ENCODE measurements at regions not wholly inside any gene's neighbourhood (a gene's known extent, or its start where the extent isn't known, plus 50 kb on each side); places are given as distances from the start of the nearest gene placed in this dataset.

DNA sequence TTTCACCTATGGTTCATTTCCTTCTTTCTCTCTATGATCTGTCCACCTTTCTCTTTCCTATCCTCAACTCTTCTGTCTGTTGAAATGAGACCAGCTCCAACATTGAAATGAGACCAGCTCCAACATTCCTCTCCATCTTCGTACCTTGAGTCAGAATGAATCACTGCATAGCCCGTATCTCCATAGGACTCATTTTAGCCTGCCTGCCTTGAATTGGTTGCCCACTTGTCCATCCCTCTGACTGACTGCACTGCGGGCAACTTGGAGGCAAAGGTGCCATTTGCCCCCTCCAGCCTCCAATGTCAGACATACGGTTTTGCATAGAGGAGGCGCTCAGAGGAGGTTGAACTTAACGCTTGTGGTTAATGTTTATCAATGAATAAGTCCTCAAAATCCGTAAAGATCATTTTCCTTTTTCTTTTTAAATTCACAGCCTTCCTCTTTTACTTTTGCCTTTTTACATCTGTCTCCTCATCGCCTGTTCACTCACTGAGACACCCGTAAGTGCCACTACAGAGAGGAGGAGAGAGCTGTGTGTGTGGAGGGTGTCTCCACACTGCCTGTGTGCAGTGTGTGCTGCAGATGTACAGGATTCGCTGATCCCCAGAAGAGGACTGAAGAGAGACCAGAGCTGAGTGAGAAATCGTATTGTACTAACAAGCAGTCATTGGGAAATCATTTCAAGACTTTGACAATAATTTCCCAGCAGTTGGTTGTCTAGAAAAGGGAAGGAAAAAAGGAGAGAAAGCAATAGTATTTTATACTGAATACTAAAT, 579.6 kb upstream of the MAP3K7 start:
- no TSS peak for BruUV-seq (replicated peaks)
- Histone ChIP-seq H3K9me3 (no peaks in the 10 kb centered on the region), H3K4me3 (ENCODE audit: low read depth, low read length) (no peak overlapping the region), H3K36me3 (ENCODE audit: control insufficient read depth, insufficient read depth, low read length) (no peaks in the 10 kb centered on the region), H3K4me1 (no peaks in the 10 kb centered on the region), H3K27me3 (replicated peaks; ENCODE audit: control insufficient read depth, insufficient read depth, low read length) (no peaks in the 10 kb centered on the region)
- Mint-ChIP-seq H3K27ac (ENCODE audit: unreplicated experiment) (no peak overlapping the region), H3K4me3 (ENCODE audit: unreplicated experiment) (no peak overlapping the region), H3K4me1 (ENCODE audit: low read depth, unreplicated experiment) (no peaks in the 10 kb centered on the region), H3K27me3 (ENCODE audit: insufficient read depth, unreplicated experiment) (no peaks in the 10 kb centered on the region), H3K36me3 (ENCODE audit: insufficient read depth, unreplicated experiment) (no peaks in the 10 kb centered on the region), H3K9me3 (ENCODE audit: unreplicated experiment) (no peaks in the 10 kb centered on the region)
- DNase-seq = no peak
- TF ChIP-seq, protein P1, sequence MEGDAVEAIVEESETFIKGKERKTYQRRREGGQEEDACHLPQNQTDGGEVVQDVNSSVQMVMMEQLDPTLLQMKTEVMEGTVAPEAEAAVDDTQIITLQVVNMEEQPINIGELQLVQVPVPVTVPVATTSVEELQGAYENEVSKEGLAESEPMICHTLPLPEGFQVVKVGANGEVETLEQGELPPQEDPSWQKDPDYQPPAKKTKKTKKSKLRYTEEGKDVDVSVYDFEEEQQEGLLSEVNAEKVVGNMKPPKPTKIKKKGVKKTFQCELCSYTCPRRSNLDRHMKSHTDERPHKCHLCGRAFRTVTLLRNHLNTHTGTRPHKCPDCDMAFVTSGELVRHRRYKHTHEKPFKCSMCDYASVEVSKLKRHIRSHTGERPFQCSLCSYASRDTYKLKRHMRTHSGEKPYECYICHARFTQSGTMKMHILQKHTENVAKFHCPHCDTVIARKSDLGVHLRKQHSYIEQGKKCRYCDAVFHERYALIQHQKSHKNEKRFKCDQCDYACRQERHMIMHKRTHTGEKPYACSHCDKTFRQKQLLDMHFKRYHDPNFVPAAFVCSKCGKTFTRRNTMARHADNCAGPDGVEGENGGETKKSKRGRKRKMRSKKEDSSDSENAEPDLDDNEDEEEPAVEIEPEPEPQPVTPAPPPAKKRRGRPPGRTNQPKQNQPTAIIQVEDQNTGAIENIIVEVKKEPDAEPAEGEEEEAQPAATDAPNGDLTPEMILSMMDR (IDR thresholded peaks at IDR 0.05; ENCODE audit: insufficient read depth in 1 of 2, low read depth in 1 of 2, low read length in 1 of 2, severe bottlenecking in 1 of 2, unreplicated experiment in 1 of 2) = no peak
- ChIA-PET POLR2A (no interaction called here), CTCF (no interaction called here)
- intact Hi-C loops (cut with micrococcal nuclease; ENCODE audit: unreplicated experiment) = no loop called here

DNA sequence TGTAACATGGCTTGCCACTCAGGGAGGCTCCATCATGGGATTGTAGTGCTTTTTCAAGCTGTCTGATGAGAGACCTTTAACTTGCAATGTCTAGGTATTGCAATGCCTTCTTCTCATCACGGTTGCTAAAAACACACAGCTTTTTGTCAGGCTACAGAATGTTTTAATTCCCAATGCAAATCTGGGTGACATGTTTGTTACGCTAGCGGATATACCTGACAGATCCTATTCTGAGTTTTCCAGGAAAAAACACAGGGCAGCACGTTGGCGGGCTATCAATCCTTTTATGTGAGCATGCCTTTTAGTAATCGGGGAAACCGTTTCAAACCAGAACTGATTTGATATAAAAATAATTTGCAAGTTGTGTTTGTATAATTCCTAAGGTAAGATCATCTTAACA, 577.2 kb upstream of the MAP3K7 start:
- Mint-ChIP-seq H3K27me3 (ENCODE audit: insufficient read depth, unreplicated experiment) (peaks cover 3% of the 10 kb centered on the region), H3K36me3 (ENCODE audit: insufficient read depth, unreplicated experiment) (no peaks in the 10 kb centered on the region), H3K4me1 (ENCODE audit: low read depth, unreplicated experiment) (no peaks in the 10 kb centered on the region), H3K9me3 (ENCODE audit: unreplicated experiment) (no peaks in the 10 kb centered on the region), H3K4me3 (ENCODE audit: unreplicated experiment) (no peak overlapping the region), H3K27ac (ENCODE audit: unreplicated experiment) (no peak overlapping the region)
- TF ChIP-seq, protein P1 (IDR thresholded peaks at IDR 0.05; ENCODE audit: insufficient read depth in 1 of 2, low read depth in 1 of 2, low read length in 1 of 2, severe bottlenecking in 1 of 2, unreplicated experiment in 1 of 2) = no peak
- Histone ChIP-seq H3K9me3 (no peaks in the 10 kb centered on the region), H3K36me3 (ENCODE audit: control insufficient read depth, insufficient read depth, low read length) (no peaks in the 10 kb centered on the region), H3K27me3 (replicated peaks; ENCODE audit: control insufficient read depth, insufficient read depth, low read length) (no peaks in the 10 kb centered on the region), H3K4me1 (no peaks in the 10 kb centered on the region), H3K4me3 (ENCODE audit: low read depth, low read length) (no peak overlapping the region)
- no TSS peak for BruUV-seq (replicated peaks)
- DNase-seq = no peak
- intact Hi-C loops (cut with micrococcal nuclease; ENCODE audit: unreplicated experiment) = no loop called here
- POLR2A ChIA-PET = no interaction called here
- CTCF ChIA-PET = no interaction called here

GRCh38 chr6:91161246-91161645, 574.4 kb upstream of the MAP3K7 start:
- intact Hi-C loops (cut with micrococcal nuclease; ENCODE audit: unreplicated experiment) = no loop called here
- no peak overlapping the region for H3K27ac Mint-ChIP-seq (ENCODE audit: unreplicated experiment)
- Histone ChIP-seq H3K9me3 (no peaks in the 10 kb centered on the region), H3K4me3 (ENCODE audit: low read depth, low read length) (no peak overlapping the region), H3K36me3 (ENCODE audit: control insufficient read depth, insufficient read depth, low read length) (no peaks in the 10 kb centered on the region), H3K4me1 (no peaks in the 10 kb centered on the region), H3K27me3 (replicated peaks; ENCODE audit: control insufficient read depth, insufficient read depth, low read length) (no peaks in the 10 kb centered on the region)
- no peaks in the 10 kb centered on the region for H3K36me3 Mint-ChIP-seq (ENCODE audit: insufficient read depth, unreplicated experiment)
- BruUV-seq (replicated peaks) = no TSS peak
- peaks cover 7% of the 10 kb centered on the region for H3K27me3 Mint-ChIP-seq (ENCODE audit: insufficient read depth, unreplicated experiment)
- ChIA-PET CTCF (no interaction called here), POLR2A (no interaction called here)
- no peak for DNase-seq
- H3K4me1 Mint-ChIP-seq (ENCODE audit: low read depth, unreplicated experiment) = no peaks in the 10 kb centered on the region
- no peaks in the 10 kb centered on the region for H3K9me3 Mint-ChIP-seq (ENCODE audit: unreplicated experiment)
- TF ChIP-seq, protein P1 (IDR thresholded peaks at IDR 0.05; ENCODE audit: insufficient read depth in 1 of 2, low read depth in 1 of 2, low read length in 1 of 2, severe bottlenecking in 1 of 2, unreplicated experiment in 1 of 2) = no peak
- no peak overlapping the region for H3K4me3 Mint-ChIP-seq (ENCODE audit: unreplicated experiment)

Data from Caco-2 (cell line).